ENCODE measurements at regions not wholly inside any gene's neighbourhood (a gene's known extent, or its start where the extent isn't known, plus 50 kb on each side); places are given as distances from the start of the nearest gene placed in this dataset.

- TF ChIP-seq CTCF (IDR thresholded peaks at IDR 0.05): no peak
- no peak for TF ChIP-seq POLR2A (IDR thresholded peaks at IDR 0.05)
Observed at GRCh38 chr11:87970762-87971161, 204.5 kb downstream of the RAB38 start.

All from heart left ventricle (tissue), 13 donors.